ENCODE measurements at regions not wholly inside any gene's neighbourhood (a gene's known extent, or its start where the extent isn't known, plus 50 kb on each side); places are given as distances from the start of the nearest gene placed in this dataset.

GRCh38 chr19:27775395-27775794 is 1437.6 kb downstream of the UQCRFS1 start:
- peaks cover 38% of the 10 kb centered on the region for H3K9me3 ChIP-seq (ENCODE audit: control insufficient read depth, low read depth, low read length)

More at GRCh38 chr19:27775395-27775794, 1437.6 kb downstream of the UQCRFS1 start:
- H3K9ac ChIP-seq (ENCODE audit: extremely low read depth, insufficient read length, low read length) = no peak overlapping the region
- H4K5ac ChIP-seq (ENCODE audit: insufficient read length, low read depth, low read length) = no peak overlapping the region
- H3K79me1 ChIP-seq (ENCODE audit: insufficient read depth, low read depth, low read length, poor library complexity, severe bottlenecking) = no peaks in the 10 kb centered on the region
- no peak overlapping the region for H3K27ac Mint-ChIP-seq
- H3K9me3 Mint-ChIP-seq = peaks cover 98 to 99% of the 10 kb centered on the region in 2 experiments
- no peaks in the 10 kb centered on the region for H3K79me2 ChIP-seq (ENCODE audit: insufficient read depth, low read length)
- H3K4ac ChIP-seq (ENCODE audit: low read depth, low read length) = no peak overlapping the region
- no peak overlapping the region for H2AFZ ChIP-seq (ENCODE audit: low read length)
- H3K4me3 Mint-ChIP-seq = no peak overlapping the region
- H2AK5ac ChIP-seq (ENCODE audit: insufficient read length, low read length) = no peak overlapping the region
- H3K14ac ChIP-seq (ENCODE audit: insufficient read depth, low read length) = no peak overlapping the region
- H3K23ac ChIP-seq (ENCODE audit: insufficient read length, low read depth, low read length) = no peak overlapping the region
- no peak overlapping the region for H2BK12ac ChIP-seq (ENCODE audit: insufficient read length, low read depth, low read length)
- no peaks in the 10 kb centered on the region for H3K4me1 Mint-ChIP-seq
- H3K27me3 Mint-ChIP-seq (ENCODE audit: low read depth) = peaks cover 48% of the 10 kb centered on the region
- no peak overlapping the region for H3K4me2 ChIP-seq (ENCODE audit: insufficient read depth, insufficient read length, low read length)
- DNase-seq = peak; percentile 16
- H3K36me3 Mint-ChIP-seq (ENCODE audit: insufficient read depth in 1 of 3, low read depth in 3 of 3) = peaks cover 75 to 92% (median 89%) of the 10 kb centered on the region in 3 experiments
- peaks cover 12% of the 10 kb centered on the region; the same call in 1 of the 2 replicates for H3K27me3 ChIP-seq (ENCODE audit: insufficient read depth, low read length)
- H3K56ac ChIP-seq (ENCODE audit: insufficient read length, low read depth, low read length) = no peak overlapping the region
- no peak overlapping the region for H2BK15ac ChIP-seq (ENCODE audit: low read depth, low read length)
- no peak overlapping the region for H2BK5ac ChIP-seq (ENCODE audit: insufficient read length, low read length)
- H3T11ph ChIP-seq (ENCODE audit: low read length) = no peak overlapping the region
- H4K8ac ChIP-seq (replicated peaks; ENCODE audit: insufficient read length, low read depth, low read length) = no peak overlapping the region
- H2BK20ac ChIP-seq (ENCODE audit: low read depth, low read length, poor library complexity, severe bottlenecking) = no peak overlapping the region
- H4K20me1 ChIP-seq (ENCODE audit: control insufficient read depth, insufficient read depth, insufficient read length) = no peaks in the 10 kb centered on the region
- H4K91ac ChIP-seq (ENCODE audit: insufficient read length, low read depth, low read length) = no peak overlapping the region
- no CpG with 5 or more reads among the region's 6 CpGs for WGBS (ENCODE audit: extremely low coverage, insufficient read length, low lambda C conversion rate)
- H3K18ac ChIP-seq (ENCODE audit: insufficient read length, low read depth, low read length) = no peak overlapping the region
- H2BK120ac ChIP-seq (ENCODE audit: low read depth, low read length, poor library complexity, severe bottlenecking) = no peak overlapping the region
- H3K23me2 ChIP-seq (ENCODE audit: insufficient read length, low read depth, low read length, poor library complexity, severe bottlenecking) = no peaks in the 10 kb centered on the region
- TF ChIP-seq CTCF (conservative IDR thresholded peaks at IDR 0.05) = no peak
- no peaks in the 10 kb centered on the region for H3K4me1 ChIP-seq (ENCODE audit: insufficient read depth, low read length)
- no peak overlapping the region for H3K27ac ChIP-seq (ENCODE audit: insufficient read length, low read depth, low read length)
